ENCODE measurements at regions not wholly inside any gene's neighbourhood (a gene's known extent, or its start where the extent isn't known, plus 50 kb on each side); places are given as distances from the start of the nearest gene placed in this dataset.

DNA sequence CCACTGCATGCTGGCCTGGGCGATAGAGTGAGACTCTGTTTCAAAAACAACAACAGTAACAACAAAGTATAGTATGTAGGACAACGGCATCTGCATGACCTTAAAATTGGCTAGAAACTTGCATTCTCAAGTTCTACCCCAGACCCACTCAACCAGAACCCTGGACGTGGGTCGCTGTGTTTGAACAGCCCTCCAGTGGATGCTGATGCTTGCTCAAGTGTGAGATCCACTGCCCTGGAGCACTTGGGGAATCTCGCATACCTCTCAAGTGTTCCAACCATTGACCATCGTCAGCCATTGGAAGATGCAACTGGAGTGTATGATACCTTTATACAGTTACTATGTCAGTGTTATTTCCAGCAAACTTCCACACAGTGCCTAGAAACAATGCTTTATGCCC, 435.9 kb downstream of the DCDC2C start:
- TF ChIP-seq, protein P1, sequence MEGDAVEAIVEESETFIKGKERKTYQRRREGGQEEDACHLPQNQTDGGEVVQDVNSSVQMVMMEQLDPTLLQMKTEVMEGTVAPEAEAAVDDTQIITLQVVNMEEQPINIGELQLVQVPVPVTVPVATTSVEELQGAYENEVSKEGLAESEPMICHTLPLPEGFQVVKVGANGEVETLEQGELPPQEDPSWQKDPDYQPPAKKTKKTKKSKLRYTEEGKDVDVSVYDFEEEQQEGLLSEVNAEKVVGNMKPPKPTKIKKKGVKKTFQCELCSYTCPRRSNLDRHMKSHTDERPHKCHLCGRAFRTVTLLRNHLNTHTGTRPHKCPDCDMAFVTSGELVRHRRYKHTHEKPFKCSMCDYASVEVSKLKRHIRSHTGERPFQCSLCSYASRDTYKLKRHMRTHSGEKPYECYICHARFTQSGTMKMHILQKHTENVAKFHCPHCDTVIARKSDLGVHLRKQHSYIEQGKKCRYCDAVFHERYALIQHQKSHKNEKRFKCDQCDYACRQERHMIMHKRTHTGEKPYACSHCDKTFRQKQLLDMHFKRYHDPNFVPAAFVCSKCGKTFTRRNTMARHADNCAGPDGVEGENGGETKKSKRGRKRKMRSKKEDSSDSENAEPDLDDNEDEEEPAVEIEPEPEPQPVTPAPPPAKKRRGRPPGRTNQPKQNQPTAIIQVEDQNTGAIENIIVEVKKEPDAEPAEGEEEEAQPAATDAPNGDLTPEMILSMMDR (IDR thresholded peaks at IDR 0.05; ENCODE audit: insufficient read depth in 1 of 2, low read depth in 1 of 2, low read length in 1 of 2, severe bottlenecking in 1 of 2, unreplicated experiment in 1 of 2): no peak
- Histone ChIP-seq H3K27me3 (replicated peaks; ENCODE audit: control insufficient read depth, insufficient read depth, low read length) (no peaks in the 10 kb centered on the region), H3K4me3 (ENCODE audit: low read depth, low read length) (no peak overlapping the region), H3K4me1 (no peaks in the 10 kb centered on the region), H3K36me3 (ENCODE audit: control insufficient read depth, insufficient read depth, low read length) (no peaks in the 10 kb centered on the region), H3K9me3 (no peaks in the 10 kb centered on the region)
- Mint-ChIP-seq H3K4me3 (ENCODE audit: unreplicated experiment) (no peak overlapping the region), H3K9me3 (ENCODE audit: unreplicated experiment) (peaks cover 2% of the 10 kb centered on the region), H3K27ac (ENCODE audit: unreplicated experiment) (no peak overlapping the region), H3K4me1 (ENCODE audit: low read depth, unreplicated experiment) (no peaks in the 10 kb centered on the region), H3K36me3 (ENCODE audit: insufficient read depth, unreplicated experiment) (no peaks in the 10 kb centered on the region), H3K27me3 (ENCODE audit: insufficient read depth, unreplicated experiment) (peaks cover 6% of the 10 kb centered on the region)
- POLR2A ChIA-PET: no interaction called here
- BruUV-seq (replicated peaks): no TSS peak
- CTCF ChIA-PET: no interaction called here
- intact Hi-C loops (cut with micrococcal nuclease; ENCODE audit: unreplicated experiment): no loop called here
- no peak for DNase-seq

DNA sequence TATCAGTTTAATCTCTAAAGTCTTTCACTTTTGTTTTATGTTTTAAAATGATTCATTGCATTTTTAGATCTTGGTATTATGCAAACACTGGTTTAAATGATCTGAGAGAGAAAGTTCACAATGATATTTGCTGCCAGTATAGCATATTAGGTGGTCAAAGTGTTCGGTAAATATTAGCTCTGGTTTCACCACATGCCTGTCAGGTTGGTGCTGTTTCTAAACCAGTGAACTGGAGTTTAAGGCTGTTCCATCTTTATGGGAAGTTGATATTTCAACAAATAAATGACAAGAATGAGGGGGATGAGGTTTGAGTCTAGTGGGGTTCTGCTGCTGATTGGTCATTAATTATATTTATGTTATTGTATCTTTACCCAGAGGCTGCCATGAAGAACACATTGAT, 436.4 kb downstream of the DCDC2C start:
- no peaks in the 10 kb centered on the region for H3K4me1 ChIP-seq
- TF ChIP-seq, protein P1 (IDR thresholded peaks at IDR 0.05; ENCODE audit: insufficient read depth in 1 of 2, low read depth in 1 of 2, low read length in 1 of 2, severe bottlenecking in 1 of 2, unreplicated experiment in 1 of 2): no peak
- no peak overlapping the region for H3K4me3 ChIP-seq (ENCODE audit: low read depth, low read length)
- BruUV-seq (replicated peaks): no TSS peak
- no peaks in the 10 kb centered on the region for H3K36me3 ChIP-seq (ENCODE audit: control insufficient read depth, insufficient read depth, low read length)
- peaks cover 6% of the 10 kb centered on the region for H3K27me3 Mint-ChIP-seq (ENCODE audit: insufficient read depth, unreplicated experiment)
- intact Hi-C loops (cut with micrococcal nuclease; ENCODE audit: unreplicated experiment): no loop called here
- H3K4me1 Mint-ChIP-seq (ENCODE audit: low read depth, unreplicated experiment): no peaks in the 10 kb centered on the region
- no peak overlapping the region for H3K27ac Mint-ChIP-seq (ENCODE audit: unreplicated experiment)
- H3K4me3 Mint-ChIP-seq (ENCODE audit: unreplicated experiment): no peak overlapping the region
- H3K9me3 Mint-ChIP-seq (ENCODE audit: unreplicated experiment): peaks cover 6% of the 10 kb centered on the region
- ChIA-PET POLR2A (no interaction called here), CTCF (no interaction called here)
- no peaks in the 10 kb centered on the region for H3K36me3 Mint-ChIP-seq (ENCODE audit: insufficient read depth, unreplicated experiment)
- DNase-seq: no peak
- peaks cover 3% of the 10 kb centered on the region; the same call in 1 of the 2 replicates for H3K9me3 ChIP-seq
- no peaks in the 10 kb centered on the region for H3K27me3 ChIP-seq (replicated peaks; ENCODE audit: control insufficient read depth, insufficient read depth, low read length)

DNA sequence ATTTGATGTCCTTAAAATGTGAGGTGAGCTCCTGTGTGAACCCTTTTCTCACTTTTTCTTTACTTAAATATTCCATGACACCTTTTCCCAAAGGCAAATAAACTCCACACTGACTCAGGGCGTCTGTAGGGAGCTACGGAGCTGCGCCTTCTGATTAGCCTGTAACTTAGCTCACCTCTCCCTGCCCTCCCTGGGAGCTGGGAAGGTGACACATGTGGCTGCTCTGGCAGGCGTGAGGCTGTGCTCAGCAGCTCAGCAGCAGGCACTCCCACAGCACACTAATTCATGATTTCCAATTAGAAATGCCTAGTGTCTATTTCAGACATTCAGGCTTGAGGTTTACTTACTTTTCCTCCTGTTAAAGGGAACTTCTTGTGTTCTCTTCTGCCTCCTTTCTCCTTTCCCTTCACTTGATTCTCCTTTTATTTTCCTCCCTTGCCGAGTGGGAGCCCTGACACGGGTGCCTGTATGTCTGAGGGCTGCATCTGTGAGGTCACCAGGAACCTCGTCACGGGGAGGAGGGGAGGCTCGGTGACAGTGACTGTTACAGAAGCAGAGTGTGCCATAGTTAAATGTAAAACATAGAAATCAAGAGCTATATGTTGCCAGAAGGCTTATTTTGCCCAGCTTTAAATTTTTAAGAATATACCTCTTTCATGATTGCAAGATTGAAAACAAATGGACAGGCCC, 437.1 kb downstream of the DCDC2C start:
- Histone ChIP-seq H3K4me1 (no peaks in the 10 kb centered on the region), H3K36me3 (ENCODE audit: control insufficient read depth, insufficient read depth, low read length) (no peaks in the 10 kb centered on the region), H3K4me3 (ENCODE audit: low read depth, low read length) (no peak overlapping the region), H3K9me3 (peaks cover 6% of the 10 kb centered on the region; the same call in 1 of the 2 replicates), H3K27me3 (replicated peaks; ENCODE audit: control insufficient read depth, insufficient read depth, low read length) (no peaks in the 10 kb centered on the region)
- Mint-ChIP-seq H3K9me3 (ENCODE audit: unreplicated experiment) (peaks cover 9% of the 10 kb centered on the region), H3K27ac (ENCODE audit: unreplicated experiment) (no peak overlapping the region), H3K27me3 (ENCODE audit: insufficient read depth, unreplicated experiment) (peaks cover 6% of the 10 kb centered on the region), H3K4me1 (ENCODE audit: low read depth, unreplicated experiment) (no peaks in the 10 kb centered on the region), H3K36me3 (ENCODE audit: insufficient read depth, unreplicated experiment) (no peaks in the 10 kb centered on the region), H3K4me3 (ENCODE audit: unreplicated experiment) (no peak overlapping the region)
- POLR2A ChIA-PET: no interaction called here
- CTCF ChIA-PET: no interaction called here
- TF ChIP-seq, protein P1 (IDR thresholded peaks at IDR 0.05; ENCODE audit: insufficient read depth in 1 of 2, low read depth in 1 of 2, low read length in 1 of 2, severe bottlenecking in 1 of 2, unreplicated experiment in 1 of 2): no peak
- DNase-seq: no peak
- no TSS peak for BruUV-seq (replicated peaks)
- intact Hi-C loops (cut with micrococcal nuclease; ENCODE audit: unreplicated experiment): no loop called here

All from Caco-2 (cell line).